ENCODE measurements at regions not wholly inside any gene's neighbourhood (a gene's known extent, or its start where the extent isn't known, plus 50 kb on each side); places are given as distances from the start of the nearest gene placed in this dataset.

DNA sequence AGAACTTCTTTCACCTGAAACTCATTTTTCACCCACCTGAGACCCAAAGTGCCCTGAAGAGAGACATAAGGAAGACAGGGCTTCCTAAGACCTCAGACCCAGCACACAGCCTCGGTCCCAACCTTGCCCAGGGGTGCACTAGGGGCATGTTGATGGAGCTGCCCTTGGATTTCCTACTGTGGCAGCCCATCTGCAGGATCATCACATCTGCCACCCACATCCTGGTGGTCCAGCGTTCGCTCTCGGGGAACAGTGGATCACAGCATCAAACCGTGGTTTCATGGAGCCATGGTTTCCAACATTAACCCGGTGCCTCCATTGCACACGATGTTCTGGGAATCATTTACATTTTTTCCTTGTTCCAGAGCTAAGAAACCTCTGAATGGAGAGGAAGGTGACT, 186.4 kb downstream of the TFCP2L1 start:
- no peaks in the 10 kb centered on the region for H3K36me3 ChIP-seq (ENCODE audit: control insufficient read depth, insufficient read depth, low read length)
- H3K4me3 ChIP-seq (ENCODE audit: low read length), result no peak overlapping the region
- Mint-ChIP-seq H3K4me3 (no peak overlapping the region), H3K9me3 (no peaks in the 10 kb centered on the region), H3K27me3 (ENCODE audit: insufficient read depth) (peaks cover 13% of the 10 kb centered on the region), H3K36me3 (ENCODE audit: low read depth) (no peaks in the 10 kb centered on the region), H3K27ac (no peak overlapping the region), H3K4me1 (no peaks in the 10 kb centered on the region)
- peaks cover 29% of the 10 kb centered on the region for H3K27me3 ChIP-seq (ENCODE audit: control insufficient read depth, insufficient read depth, low read length, poor library complexity, severe bottlenecking)
- H3K9me3 ChIP-seq (ENCODE audit: control insufficient read depth, low read length), result no peaks in the 10 kb centered on the region
- H3K27ac ChIP-seq (ENCODE audit: low read depth, low read length), result no peak overlapping the region
- TF ChIP-seq, protein P1, sequence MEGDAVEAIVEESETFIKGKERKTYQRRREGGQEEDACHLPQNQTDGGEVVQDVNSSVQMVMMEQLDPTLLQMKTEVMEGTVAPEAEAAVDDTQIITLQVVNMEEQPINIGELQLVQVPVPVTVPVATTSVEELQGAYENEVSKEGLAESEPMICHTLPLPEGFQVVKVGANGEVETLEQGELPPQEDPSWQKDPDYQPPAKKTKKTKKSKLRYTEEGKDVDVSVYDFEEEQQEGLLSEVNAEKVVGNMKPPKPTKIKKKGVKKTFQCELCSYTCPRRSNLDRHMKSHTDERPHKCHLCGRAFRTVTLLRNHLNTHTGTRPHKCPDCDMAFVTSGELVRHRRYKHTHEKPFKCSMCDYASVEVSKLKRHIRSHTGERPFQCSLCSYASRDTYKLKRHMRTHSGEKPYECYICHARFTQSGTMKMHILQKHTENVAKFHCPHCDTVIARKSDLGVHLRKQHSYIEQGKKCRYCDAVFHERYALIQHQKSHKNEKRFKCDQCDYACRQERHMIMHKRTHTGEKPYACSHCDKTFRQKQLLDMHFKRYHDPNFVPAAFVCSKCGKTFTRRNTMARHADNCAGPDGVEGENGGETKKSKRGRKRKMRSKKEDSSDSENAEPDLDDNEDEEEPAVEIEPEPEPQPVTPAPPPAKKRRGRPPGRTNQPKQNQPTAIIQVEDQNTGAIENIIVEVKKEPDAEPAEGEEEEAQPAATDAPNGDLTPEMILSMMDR (conservative IDR thresholded peaks at IDR 0.05), result no peak
- 89 to 92% methylated on average over 6 to 7 of the region's 7 CpGs for WGBS, 2 experiments (ENCODE audit: insufficient coverage in 1 of 2, insufficient read length in 1 of 2)
- no peaks in the 10 kb centered on the region for H3K4me1 ChIP-seq (ENCODE audit: control insufficient read depth, insufficient read depth, low read length)
- DNase-seq, result no peak
- no peak overlapping the region for H3K9ac ChIP-seq (ENCODE audit: extremely low read depth, low read length, poor library complexity, severe bottlenecking)

DNA sequence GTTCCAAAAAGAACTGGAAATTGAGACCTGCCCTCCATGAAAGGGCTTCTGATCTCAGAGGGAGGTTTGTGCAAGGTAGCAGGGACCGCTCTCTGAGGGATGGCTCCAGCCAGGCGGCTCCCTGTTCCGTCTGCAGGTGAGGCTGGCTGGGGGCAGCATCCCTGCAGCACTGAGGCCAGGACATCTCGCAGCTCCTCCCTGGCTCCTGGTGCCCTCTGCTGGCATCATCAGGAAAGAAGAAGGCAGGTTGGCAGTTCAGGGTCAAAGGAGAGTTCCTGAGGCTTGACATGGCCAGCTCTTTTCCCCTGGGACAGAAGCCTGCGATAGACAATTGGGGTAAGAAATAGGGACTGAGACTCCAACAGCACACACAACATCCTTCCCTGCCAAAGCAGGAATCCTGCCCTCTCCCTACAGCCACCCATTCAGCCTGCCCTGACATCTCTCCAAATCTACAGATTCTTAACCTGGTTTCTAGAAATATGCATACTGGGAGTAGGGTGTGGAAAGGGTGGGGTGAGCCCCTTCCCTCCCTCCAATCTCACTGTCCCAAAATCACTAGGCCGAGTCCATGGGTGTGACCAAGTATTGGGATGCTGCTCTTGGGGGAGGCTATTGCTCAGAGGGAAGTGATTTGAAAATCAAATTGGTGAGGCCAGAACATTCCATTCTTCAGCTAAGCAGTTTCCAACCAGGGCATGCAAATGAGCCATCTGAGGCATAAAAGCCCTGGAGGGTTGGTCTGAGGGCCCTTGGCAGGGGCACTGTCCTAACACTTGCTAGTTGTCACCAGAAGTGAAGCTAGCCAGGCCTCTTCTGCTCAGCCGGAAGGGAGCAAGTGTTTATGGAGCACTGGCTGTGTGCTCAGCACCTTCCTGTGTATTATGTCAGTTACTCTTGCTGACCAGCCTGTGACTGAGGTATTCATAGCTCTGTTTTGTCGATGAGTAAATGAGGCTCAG, 185.4 kb downstream of the TFCP2L1 start:
- 74 to 90% methylated on average over 4 to 8 of the region's 8 CpGs for WGBS, 2 experiments (ENCODE audit: insufficient coverage in 1 of 2, insufficient read length in 1 of 2)

DNA sequence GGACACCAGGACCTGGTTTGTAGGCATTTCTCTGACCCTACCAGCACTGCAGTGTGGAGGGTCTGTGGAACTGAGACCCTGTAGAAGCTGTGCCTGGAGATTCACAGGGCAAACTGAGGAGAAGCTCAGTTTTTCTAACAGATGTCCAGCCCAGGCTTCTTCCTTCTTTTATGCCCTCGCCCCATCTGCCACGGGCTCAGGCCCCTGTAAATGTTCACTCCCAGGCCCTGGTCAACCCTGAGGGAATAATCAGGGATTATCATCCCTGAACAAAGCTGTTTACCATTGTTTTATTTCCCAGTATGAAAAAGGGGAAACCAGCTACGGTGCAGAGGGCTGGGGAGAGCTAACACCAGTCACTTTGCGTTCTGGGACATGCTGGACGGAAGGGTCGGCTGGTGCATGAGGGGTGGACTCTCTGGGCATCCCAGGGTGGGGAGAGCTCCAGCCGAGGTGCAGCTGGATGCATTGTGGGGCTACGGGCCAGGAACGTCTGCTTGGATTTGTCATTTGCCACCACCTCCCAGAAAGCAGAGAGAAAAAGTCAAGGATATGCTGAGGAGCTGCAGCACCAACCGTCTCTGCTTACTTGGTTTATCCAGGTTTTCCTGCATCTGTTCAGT, 183.8 kb downstream of the TFCP2L1 start:
- peaks cover 29% of the 10 kb centered on the region for H3K27me3 ChIP-seq (ENCODE audit: control insufficient read depth, insufficient read depth, low read length, poor library complexity, severe bottlenecking)
- no peaks in the 10 kb centered on the region for H3K9me3 ChIP-seq (ENCODE audit: control insufficient read depth, low read length)
- DNase-seq, result no peak
- no peaks in the 10 kb centered on the region for H3K36me3 ChIP-seq (ENCODE audit: control insufficient read depth, insufficient read depth, low read length)
- peaks cover 13% of the 10 kb centered on the region for H3K27me3 Mint-ChIP-seq (ENCODE audit: insufficient read depth)
- 90 to 94% methylated on average over 9 to 10 of the region's 10 CpGs for WGBS, 2 experiments (ENCODE audit: insufficient coverage in 1 of 2, insufficient read length in 1 of 2)
- no peak overlapping the region for H3K9ac ChIP-seq (ENCODE audit: extremely low read depth, low read length, poor library complexity, severe bottlenecking)
- H3K27ac ChIP-seq (ENCODE audit: low read depth, low read length), result no peak overlapping the region
- H3K4me1 Mint-ChIP-seq, result peaks cover 2% of the 10 kb centered on the region
- H3K27ac Mint-ChIP-seq, result no peak overlapping the region
- H3K4me1 ChIP-seq (ENCODE audit: control insufficient read depth, insufficient read depth, low read length), result no peaks in the 10 kb centered on the region
- TF ChIP-seq, protein P1 (conservative IDR thresholded peaks at IDR 0.05), result no peak
- no peak overlapping the region for H3K4me3 Mint-ChIP-seq
- H3K9me3 Mint-ChIP-seq, result no peaks in the 10 kb centered on the region
- H3K4me3 ChIP-seq (ENCODE audit: low read length), result no peak overlapping the region
- H3K36me3 Mint-ChIP-seq (ENCODE audit: low read depth), result no peaks in the 10 kb centered on the region

More for the DNA sequence above, 185.4 kb downstream of the TFCP2L1 start:
- no peaks in the 10 kb centered on the region for H3K4me1 ChIP-seq (ENCODE audit: control insufficient read depth, insufficient read depth, low read length)
- Mint-ChIP-seq H3K36me3 (ENCODE audit: low read depth) (no peaks in the 10 kb centered on the region), H3K4me1 (no peaks in the 10 kb centered on the region), H3K27ac (no peak overlapping the region), H3K27me3 (ENCODE audit: insufficient read depth) (peaks cover 13% of the 10 kb centered on the region), H3K4me3 (no peak overlapping the region), H3K9me3 (no peaks in the 10 kb centered on the region)
- no peaks in the 10 kb centered on the region for H3K36me3 ChIP-seq (ENCODE audit: control insufficient read depth, insufficient read depth, low read length)
- no peak overlapping the region for H3K4me3 ChIP-seq (ENCODE audit: low read length)
- no peaks in the 10 kb centered on the region for H3K9me3 ChIP-seq (ENCODE audit: control insufficient read depth, low read length)
- peak; percentile 83 for DNase-seq
- TF ChIP-seq, protein P1 (conservative IDR thresholded peaks at IDR 0.05), result peak; percentile 68
- H3K27ac ChIP-seq (ENCODE audit: low read depth, low read length), result no peak overlapping the region
- peaks cover 29% of the 10 kb centered on the region for H3K27me3 ChIP-seq (ENCODE audit: control insufficient read depth, insufficient read depth, low read length, poor library complexity, severe bottlenecking)
- no peak overlapping the region for H3K9ac ChIP-seq (ENCODE audit: extremely low read depth, low read length, poor library complexity, severe bottlenecking)
